ENCODE measurements at regions not wholly inside any gene's neighbourhood (a gene's known extent, or its start where the extent isn't known, plus 50 kb on each side); places are given as distances from the start of the nearest gene placed in this dataset.

DNA sequence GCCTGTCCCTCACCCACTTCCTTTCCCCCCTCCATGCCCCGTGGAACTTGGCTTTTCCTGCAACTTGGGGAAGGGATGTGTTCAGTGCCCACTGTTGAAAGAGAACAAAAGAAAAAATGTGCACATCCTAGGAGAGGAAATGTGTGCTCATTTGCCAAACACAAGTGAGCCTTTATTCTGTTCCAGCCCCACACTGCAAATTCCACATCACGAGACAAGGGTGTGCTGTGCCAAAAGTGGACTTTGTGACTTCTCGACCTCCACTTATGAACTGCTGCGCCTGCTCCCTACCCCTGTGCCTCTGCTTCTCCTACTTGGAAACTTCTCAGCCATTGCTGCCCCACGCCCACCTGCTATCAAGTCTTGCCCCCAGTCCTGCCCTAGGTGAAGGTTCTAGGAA, 97.0 kb upstream of the GRIK3 start:
- Histone ChIP-seq H2AFZ (ENCODE audit: low read depth, low read length, severe bottlenecking) (no peak overlapping the region), H3K36me3 (ENCODE audit: low read length) (no peaks in the 10 kb centered on the region), H3K4me3 (ENCODE audit: insufficient read depth, low read length, poor library complexity, severe bottlenecking) (no peak overlapping the region), H3K9ac (ENCODE audit: low read length) (no peak overlapping the region), H3K79me2 (ENCODE audit: insufficient read depth, low read length) (no peaks in the 10 kb centered on the region), H3K9me3 (ENCODE audit: insufficient read depth, low read length) (no peaks in the 10 kb centered on the region), H3F3A (ENCODE audit: insufficient read depth) (no peaks in the 10 kb centered on the region), H3K4me2 (ENCODE audit: low read depth, low read length, poor library complexity, severe bottlenecking) (no peak overlapping the region), H3K27me3 (ENCODE audit: low read length) (no peaks in the 10 kb centered on the region), H3K27ac (ENCODE audit: low read depth, low read length) (no peak overlapping the region), H4K20me1 (ENCODE audit: low read depth, low read length) (no peaks in the 10 kb centered on the region), H3K9me2 (replicated peaks; ENCODE audit: insufficient read depth, low read length) (no peaks in the 10 kb centered on the region)
- no peak for TF ChIP-seq CTCF (IDR thresholded peaks at IDR 0.05; ENCODE audit: insufficient read depth, low read length, poor library complexity, severe bottlenecking)
- no peak for TF ChIP-seq EZH2phosphoT487 (conservative IDR thresholded peaks at IDR 0.05; ENCODE audit: low read length)

DNA sequence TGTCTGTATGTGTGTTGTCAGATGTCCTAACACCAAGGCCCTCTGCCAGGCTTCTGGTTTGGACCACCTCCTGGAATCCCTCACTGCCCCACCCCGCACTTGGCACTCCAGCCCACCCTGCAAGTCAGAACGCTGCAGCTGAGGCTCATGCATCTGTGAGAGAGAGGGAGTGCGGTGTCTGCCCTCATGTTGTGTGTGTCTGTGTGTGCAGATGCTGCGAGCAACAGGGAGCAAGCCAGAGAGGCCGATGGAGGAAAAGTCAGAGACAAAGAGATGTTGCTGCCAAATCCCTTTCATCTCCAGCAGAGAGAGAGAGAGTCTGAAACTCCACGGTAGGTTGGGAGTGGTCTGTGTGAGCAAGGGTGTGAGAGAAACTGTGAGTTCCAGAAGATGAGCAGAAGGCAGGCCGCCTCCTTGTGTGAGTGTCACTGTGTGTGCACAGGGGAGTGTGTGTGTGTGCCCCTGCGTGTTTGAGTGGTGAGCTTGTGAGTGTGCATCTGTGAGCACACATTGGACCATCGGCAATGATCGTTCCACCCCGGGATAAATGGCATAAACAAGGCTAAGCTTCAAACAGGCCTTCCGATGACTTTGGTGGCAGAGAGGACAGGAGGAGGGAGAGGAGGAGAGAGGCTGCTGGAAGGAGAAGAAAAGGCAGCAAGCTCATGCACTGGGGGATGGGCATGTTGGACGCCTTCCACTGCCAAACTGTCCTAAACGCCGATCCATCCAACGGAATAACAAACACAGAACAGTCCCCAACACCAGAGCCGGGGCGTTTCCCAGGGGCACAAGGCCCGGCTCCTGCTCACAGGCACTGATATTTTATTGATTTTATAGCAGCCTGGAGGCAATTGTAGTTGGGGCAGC, 99.2 kb upstream of the GRIK3 start:
- Histone ChIP-seq H4K20me1 (ENCODE audit: low read depth, low read length) (no peaks in the 10 kb centered on the region), H3K4me3 (ENCODE audit: insufficient read depth, low read length, poor library complexity, severe bottlenecking) (no peak overlapping the region), H3K27ac (ENCODE audit: low read depth, low read length) (no peak overlapping the region), H3K9me3 (ENCODE audit: insufficient read depth, low read length) (no peaks in the 10 kb centered on the region), H3K36me3 (ENCODE audit: low read length) (no peaks in the 10 kb centered on the region), H3K79me2 (ENCODE audit: insufficient read depth, low read length) (no peaks in the 10 kb centered on the region), H3K9ac (ENCODE audit: low read length) (no peak overlapping the region), H3K4me2 (ENCODE audit: low read depth, low read length, poor library complexity, severe bottlenecking) (no peak overlapping the region), H3K27me3 (ENCODE audit: low read length) (no peaks in the 10 kb centered on the region), H2AFZ (ENCODE audit: low read depth, low read length, severe bottlenecking) (no peak overlapping the region), H3K9me2 (replicated peaks; ENCODE audit: insufficient read depth, low read length) (no peaks in the 10 kb centered on the region), H3F3A (ENCODE audit: insufficient read depth) (no peaks in the 10 kb centered on the region)
- TF ChIP-seq EZH2phosphoT487 (conservative IDR thresholded peaks at IDR 0.05; ENCODE audit: low read length), result no peak
- no peak for TF ChIP-seq CTCF (IDR thresholded peaks at IDR 0.05; ENCODE audit: insufficient read depth, low read length, poor library complexity, severe bottlenecking)

GRCh38 chr1:37134599-37134998, 100.3 kb upstream of the GRIK3 start:
- Histone ChIP-seq H3K9me2 (replicated peaks; ENCODE audit: insufficient read depth, low read length) (no peaks in the 10 kb centered on the region), H3K27ac (ENCODE audit: low read depth, low read length) (no peak overlapping the region)

More at GRCh38 chr1:37134599-37134998, 100.3 kb upstream of the GRIK3 start:
- Histone ChIP-seq H3K9ac (ENCODE audit: low read length) (no peak overlapping the region), H3K9me3 (ENCODE audit: insufficient read depth, low read length) (no peaks in the 10 kb centered on the region), H3F3A (ENCODE audit: insufficient read depth) (no peaks in the 10 kb centered on the region), H3K27me3 (ENCODE audit: low read length) (no peaks in the 10 kb centered on the region), H3K36me3 (ENCODE audit: low read length) (no peaks in the 10 kb centered on the region), H3K4me2 (ENCODE audit: low read depth, low read length, poor library complexity, severe bottlenecking) (no peak overlapping the region), H3K4me3 (ENCODE audit: insufficient read depth, low read length, poor library complexity, severe bottlenecking) (no peak overlapping the region), H2AFZ (ENCODE audit: low read depth, low read length, severe bottlenecking) (no peak overlapping the region), H3K79me2 (ENCODE audit: insufficient read depth, low read length) (no peaks in the 10 kb centered on the region), H4K20me1 (ENCODE audit: low read depth, low read length) (no peaks in the 10 kb centered on the region)
- no peak for TF ChIP-seq CTCF (IDR thresholded peaks at IDR 0.05; ENCODE audit: insufficient read depth, low read length, poor library complexity, severe bottlenecking)

Data from SU-DHL-6 (cell line).